ENCODE measurements at regions not wholly inside any gene's neighbourhood (a gene's known extent, or its start where the extent isn't known, plus 50 kb on each side); places are given as distances from the start of the nearest gene placed in this dataset.

DNA sequence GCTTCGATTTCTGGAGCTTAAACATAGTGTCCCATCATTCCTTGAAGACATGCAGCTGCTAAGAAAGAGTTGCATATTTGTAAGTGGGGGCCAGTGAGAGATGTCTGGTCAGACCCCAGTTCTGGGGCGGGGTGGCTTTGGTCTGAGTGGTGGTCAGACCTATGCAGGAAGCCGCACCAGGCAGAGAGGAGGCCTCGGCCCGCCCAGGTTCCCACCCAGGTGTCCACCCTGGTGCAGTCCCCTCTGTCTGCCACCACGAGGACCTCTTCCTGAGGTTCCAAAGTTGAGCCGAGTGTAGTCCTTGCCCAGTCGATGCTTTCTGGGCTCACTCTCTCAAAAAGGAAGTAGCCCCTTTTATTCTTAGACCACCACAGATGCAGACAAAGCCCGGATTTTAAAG lies 122.6 kb upstream of the DLG1 start (continued):
- no peak for TF ChIP-seq TEF (CRISPR knock-in tag; IDR thresholded peaks at IDR 0.05)
- TF ChIP-seq HDAC6 (IDR thresholded peaks at IDR 0.05; ENCODE audit: low read depth, low read length) = no peak
- no peak for TF ChIP-seq SNAI1 (CRISPR knock-in tag; IDR thresholded peaks at IDR 0.05; ENCODE audit: borderline replicate concordance)
- no peak for TF ChIP-seq ZNF816 (CRISPR knock-in tag; IDR thresholded peaks at IDR 0.05; ENCODE audit: borderline replicate concordance)
- no peak for TF ChIP-seq SMAD1 (CRISPR knock-in tag; IDR thresholded peaks at IDR 0.05; ENCODE audit: borderline replicate concordance, low read depth)
- TF ChIP-seq RORA (CRISPR knock-in tag; IDR thresholded peaks at IDR 0.05) = no peak
- no peak for TF ChIP-seq PCBP2 (optimal IDR thresholded peaks at IDR 0.05; ENCODE audit: low read depth, low read length, poor library complexity, severe bottlenecking)
- TF ChIP-seq KDM5B (CRISPR knock-in tag; IDR thresholded peaks at IDR 0.05; ENCODE audit: borderline replicate concordance) = no peak
- TF ChIP-seq SCMH1 (CRISPR knock-in tag; IDR thresholded peaks at IDR 0.05; ENCODE audit: borderline replicate concordance) = no peak
- TF ChIP-seq SIX1 (CRISPR knock-in tag; IDR thresholded peaks at IDR 0.05; ENCODE audit: borderline replicate concordance) = no peak

DNA sequence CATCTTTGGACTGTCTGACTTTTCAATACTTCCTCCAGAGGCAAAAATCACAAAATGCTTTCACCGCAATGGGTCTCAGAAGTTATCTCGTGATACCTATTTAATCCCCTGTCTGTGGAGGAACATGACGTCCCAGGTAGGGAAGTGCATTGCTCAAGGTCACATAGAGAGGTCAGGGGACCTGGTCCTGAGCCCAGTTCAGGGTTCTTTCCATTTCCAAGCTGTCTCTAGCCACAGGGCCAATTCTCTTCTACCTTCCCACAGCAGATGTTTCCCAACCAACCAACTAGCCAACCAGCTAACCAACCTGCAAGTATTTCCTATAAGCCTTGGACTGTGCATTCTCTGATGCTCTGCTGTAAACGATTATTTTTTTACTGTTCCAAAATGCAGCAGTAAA lies 122.2 kb upstream of the DLG1 start:
- Histone ChIP-seq H3K36me3 (replicated peaks in 1 of 2; ENCODE audit: control insufficient read depth in 1 of 2, insufficient read depth in 2 of 2, low read length in 2 of 2) (no peaks in the 10 kb centered on the region), H3K4me2 (ENCODE audit: low read depth, low read length) (no peak overlapping the region), H3K4me3 (replicated peaks in 1 of 3; ENCODE audit: insufficient read depth in 1 of 3, low read depth in 2 of 3, low read length in 3 of 3) (no peak overlapping the region), H3K4me1 (ENCODE audit: insufficient read depth, low read length) (peaks cover 30% of the 10 kb centered on the region), H3K27me3 (ENCODE audit: control insufficient read depth in 1 of 2, insufficient read depth in 2 of 2, low read length in 2 of 2) (no peaks in the 10 kb centered on the region), H2AFZ (ENCODE audit: low read length) (no peak overlapping the region), H4K20me1 (ENCODE audit: insufficient read depth, low read length) (no peaks in the 10 kb centered on the region), H3K79me2 (ENCODE audit: insufficient read depth, low read length) (no peaks in the 10 kb centered on the region), H3K9ac (ENCODE audit: insufficient read depth, low read depth, low read length) (no peak overlapping the region), H3K27ac (ENCODE audit: extremely low read length, insufficient read depth, low read length) (no peak overlapping the region), H3K9me3 (ENCODE audit: low read length) (no peaks in the 10 kb centered on the region)
- ATAC-seq = no peak
- 43% methylated on average over 4 of the region's 4 CpGs for WGBS (ENCODE audit: low lambda C conversion rate)
- FAIRE-seq = no peak
- DNase-seq (ENCODE audit: low spot score) = no peak
- ChIA-PET POLR2A (interaction anchor here (1.0 kb wide), 1 partner anchor 50 kb away, joined by 3 read pairs; no protein-coding TSS in a partner anchor), CTCF (ENCODE audit: low intra/inter-chr PET ratio, low total read pairs) (no interaction called here)
- intact Hi-C loops (cut with micrococcal nuclease; ENCODE audit: unreplicated experiment) (loop anchor here (5.0 kb wide), 1 partner anchor 48 kb away; no protein-coding TSS in a partner anchor), in situ Hi-C loops (cut with HindIII; ENCODE audit: extremely low pct_ligation_motif_present, low pct_unique_long_range_greater_than_20kb) (no loop called here)
- no TSS peak for BruUV-seq (replicated peaks)
- TF ChIP-seq ZNF850 (CRISPR knock-in tag; conservative IDR thresholded peaks at IDR 0.05) (no peak), NR2F6 (IDR thresholded peaks at IDR 0.05) (peak; percentile 16; the same call in 1 of the 2 replicates), NR2F6 (CRISPR knock-in tag; IDR thresholded peaks at IDR 0.05) (no peak)

Measured in HepG2 (cell line).